ENCODE measurements at regions not wholly inside any gene's neighbourhood (a gene's known extent, or its start where the extent isn't known, plus 50 kb on each side); places are given as distances from the start of the nearest gene placed in this dataset.
"Not testable (repeated sequence)": the region's sequence is repeated elsewhere in the genome, so short reads cannot be mapped to it uniquely, and the experiment has no call there.

GRCh38 chr2:204367466-204367865 lies 177.8 kb upstream of the PARD3B start:
- no peak for DNase-seq

DNA sequence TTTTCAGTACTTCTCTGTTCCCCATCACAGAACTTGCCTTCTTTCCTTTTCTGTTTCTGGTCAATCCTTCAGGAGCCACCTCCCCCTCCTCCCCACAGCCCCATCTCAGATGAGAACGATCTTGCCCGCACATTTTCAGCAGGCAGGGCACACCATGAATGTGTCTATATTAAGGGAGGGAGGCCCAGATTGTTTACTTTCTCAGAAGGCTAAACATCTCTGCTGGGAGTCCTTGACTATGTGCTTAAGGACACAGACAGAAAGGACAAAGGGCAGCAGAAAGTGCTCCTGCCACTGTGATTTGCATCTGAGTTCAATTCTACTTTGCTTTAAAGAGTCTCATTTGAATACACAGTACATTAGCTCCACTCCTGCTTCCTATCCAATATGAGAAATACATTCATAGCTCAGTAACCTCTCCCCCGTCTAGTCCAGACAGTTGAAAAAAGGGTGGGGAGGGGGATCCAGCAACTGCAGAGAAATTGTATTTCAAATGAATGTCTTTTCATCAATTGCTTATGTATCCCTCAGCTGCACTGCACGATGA lies 175.0 kb upstream of the PARD3B start:
- DNase-seq = no peak

- no peak for DNase-seq
Measured at GRCh38 chr2:204373942-204374341, 171.3 kb upstream of the PARD3B start.

- no peak for DNase-seq
Measured at GRCh38 chr2:204380141-204380881, 165.0 kb upstream of the PARD3B start.

GRCh38 chr2:204386668-204387067 lies 158.6 kb upstream of the PARD3B start:
- no peak for DNase-seq

- DNase-seq = no peak
Measured at GRCh38 chr2:204389120-204389519, 156.2 kb upstream of the PARD3B start.

GRCh38 chr2:204389856-204390255 lies 155.4 kb upstream of the PARD3B start:
- no peak for DNase-seq

DNA sequence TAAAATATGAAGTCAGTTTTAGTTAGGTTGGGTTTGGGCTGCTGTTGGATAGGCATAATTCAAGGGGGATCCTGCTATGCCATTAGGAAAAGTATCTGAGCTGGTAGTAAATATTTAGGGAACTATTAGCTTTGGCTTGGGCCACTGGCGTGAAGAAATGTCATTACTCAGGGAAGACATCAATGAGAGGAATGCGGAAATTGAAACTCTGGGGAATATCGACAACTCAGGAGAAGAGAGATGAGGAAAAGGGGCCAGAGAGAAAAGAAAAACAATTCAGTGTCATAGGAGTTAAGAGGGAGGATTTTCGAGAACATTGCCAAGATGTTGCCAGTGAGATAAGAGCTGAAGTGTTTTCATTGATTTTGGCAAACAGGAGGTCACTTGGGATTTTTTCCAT lies 149.7 kb upstream of the PARD3B start:
- no peak for DNase-seq

DNA sequence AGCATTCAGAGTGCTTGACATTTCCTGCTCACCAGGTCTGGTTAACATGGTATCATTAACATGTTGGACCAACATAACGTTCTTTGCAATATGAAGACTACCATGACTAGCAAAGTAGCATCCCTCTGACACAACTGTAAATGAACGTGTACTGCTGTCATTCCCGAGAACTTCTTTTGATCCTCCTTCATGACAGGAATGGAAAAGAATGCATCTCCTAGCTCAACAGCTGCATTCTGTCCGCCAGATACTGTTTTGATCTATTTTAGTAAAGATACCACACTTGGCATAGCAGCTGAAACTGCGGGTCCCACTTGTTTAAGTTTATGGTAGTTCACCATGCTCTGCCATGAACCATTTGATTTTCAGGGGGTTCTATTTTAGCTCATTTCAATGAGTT lies 144.2 kb upstream of the PARD3B start:
- no peak for DNase-seq

DNA sequence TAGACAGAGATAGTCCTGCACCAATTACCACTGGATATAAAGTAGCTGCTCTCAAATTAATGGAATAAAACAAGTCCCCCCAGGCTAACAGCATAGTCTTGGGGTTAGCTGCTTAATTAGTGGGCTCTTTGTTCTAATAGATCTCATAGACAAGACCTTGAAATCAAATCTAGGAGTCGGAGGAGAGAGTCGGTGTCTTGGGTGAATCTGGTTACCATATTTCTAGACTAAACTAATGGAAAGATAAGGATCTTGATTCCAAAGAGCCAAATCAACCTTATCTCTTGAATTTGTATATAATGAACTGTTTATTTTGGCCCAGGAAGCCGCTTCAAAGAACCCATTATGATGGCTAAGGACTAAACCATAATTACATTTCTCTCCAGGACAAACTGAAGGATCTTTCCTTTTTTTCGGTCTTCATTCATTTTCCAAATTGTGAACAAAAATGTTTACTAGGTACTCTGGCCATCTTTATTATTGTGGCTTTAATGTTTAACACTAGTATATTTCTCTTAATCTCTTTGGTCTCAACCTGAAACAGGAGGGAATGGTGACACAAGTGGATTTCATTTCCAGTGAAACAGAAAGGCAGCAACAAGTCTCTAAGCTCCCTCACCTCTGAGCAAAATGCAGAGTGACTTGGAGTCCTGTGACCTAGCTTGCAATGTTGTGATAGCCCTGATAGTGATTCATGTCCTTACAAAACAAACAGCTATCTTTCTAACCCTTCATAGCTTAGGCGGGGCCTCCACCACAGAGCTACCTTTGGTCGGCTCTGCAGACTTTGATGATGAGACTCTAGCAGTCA lies 137.9 kb upstream of the PARD3B start:
- DNase-seq = no peak

- not testable (repeated sequence) for DNase-seq
Measured at GRCh38 chr2:204412782-204413181, 132.5 kb upstream of the PARD3B start.

DNA sequence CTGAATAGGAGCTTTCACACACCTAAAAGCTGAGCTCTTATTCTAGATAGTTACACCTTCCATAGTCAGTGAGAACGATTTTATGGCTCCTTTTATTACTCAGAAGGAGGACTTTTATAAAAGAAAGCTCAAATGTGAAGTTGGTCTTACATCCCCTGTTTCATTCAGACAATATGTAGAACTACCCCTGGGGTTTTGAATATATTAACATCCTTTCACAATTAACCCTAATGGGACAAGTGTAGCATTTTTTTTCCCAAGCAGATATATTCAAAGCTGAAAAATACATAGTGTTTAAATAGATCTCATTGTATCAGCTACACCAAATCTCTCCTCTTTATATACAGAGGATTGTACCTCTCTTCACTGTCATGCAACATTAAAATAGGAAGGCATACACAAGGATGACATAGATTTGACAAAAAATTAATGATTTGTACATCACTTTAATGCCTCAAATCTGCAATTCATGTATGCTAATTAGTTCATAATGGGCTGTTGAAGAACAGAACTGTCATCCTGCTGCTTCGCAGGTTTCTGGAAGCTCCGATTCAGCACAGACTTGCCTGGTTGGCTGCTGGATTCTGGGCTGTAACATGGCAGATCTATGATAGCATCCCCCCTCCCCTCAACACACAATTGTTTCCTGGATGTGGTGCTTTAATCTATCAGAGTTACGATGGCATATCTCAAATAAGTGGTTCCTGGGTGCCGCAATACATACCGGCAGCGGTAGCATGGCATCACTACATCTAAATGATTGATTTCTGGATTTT lies 129.7 kb upstream of the PARD3B start:
- DNase-seq = no peak

- no peak for DNase-seq
Measured at GRCh38 chr2:204416236-204416635, 129.0 kb upstream of the PARD3B start.

DNA sequence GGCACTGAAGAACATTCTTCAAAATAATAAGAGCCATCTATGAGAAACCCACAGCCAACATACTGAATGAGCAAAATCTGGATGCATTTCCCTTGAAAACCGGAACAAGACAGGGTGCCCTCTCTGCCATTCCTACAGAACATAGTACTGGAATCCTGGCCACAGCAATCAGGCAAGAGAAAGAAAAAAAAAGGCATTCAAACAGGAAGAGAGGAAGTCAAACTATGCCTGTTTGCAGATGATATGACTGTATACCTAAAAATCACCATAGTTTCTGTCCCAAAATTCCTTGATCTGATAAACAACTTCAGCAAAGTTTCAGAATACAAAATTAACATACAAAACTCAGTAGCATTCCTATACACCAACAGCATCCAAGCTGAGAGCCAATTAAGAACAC lies 119.5 kb upstream of the PARD3B start:
- DNase-seq = no peak

- DNase-seq = no peak
Measured at GRCh38 chr2:204428675-204429074, 116.6 kb upstream of the PARD3B start.

- no peak for DNase-seq
Measured at GRCh38 chr2:204431529-204431928, 113.7 kb upstream of the PARD3B start.

DNA sequence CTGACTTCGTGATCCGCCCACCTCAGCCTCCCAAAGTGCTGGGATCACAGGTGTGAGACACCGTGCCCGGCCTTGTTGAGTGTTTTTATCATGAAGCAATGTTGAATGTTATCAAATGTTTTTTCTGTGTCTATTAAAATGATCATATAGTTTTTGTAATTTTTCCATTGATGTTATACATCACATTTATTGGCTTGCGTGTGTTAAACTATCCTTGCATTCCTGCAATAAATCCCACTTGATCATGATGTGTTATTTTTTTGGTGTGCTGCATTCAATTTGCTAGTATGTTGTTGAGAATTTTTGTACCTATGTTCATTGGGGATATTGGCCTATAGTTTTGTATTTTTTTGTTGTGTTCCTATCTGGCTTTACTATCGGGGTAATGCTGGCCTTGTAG lies 113.1 kb upstream of the PARD3B start:
- DNase-seq = no peak

- no peak for DNase-seq
Measured at GRCh38 chr2:204434660-204435462, 110.4 kb upstream of the PARD3B start.

DNA sequence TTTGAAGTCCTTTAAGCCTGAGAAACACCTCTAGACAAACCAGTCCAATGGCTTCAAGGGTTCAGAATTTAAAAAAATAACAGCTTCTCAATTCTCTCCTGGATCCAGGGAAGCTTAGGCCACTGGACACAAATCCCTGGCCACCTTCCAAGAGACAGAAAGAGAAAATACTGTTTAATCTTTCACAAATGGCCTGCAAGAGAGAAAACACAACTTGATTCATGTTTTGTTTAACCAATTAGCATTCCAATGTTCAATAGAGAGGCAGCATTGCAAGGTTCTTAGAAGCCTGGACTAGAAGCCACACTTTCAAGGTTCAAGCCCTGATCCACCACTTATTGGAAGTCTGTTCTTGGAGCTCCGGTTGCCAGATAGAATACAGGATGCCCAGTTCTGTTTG lies 109.0 kb upstream of the PARD3B start:
- no peak for DNase-seq

- DNase-seq = no peak
Measured at GRCh38 chr2:204437408-204437807, 107.9 kb upstream of the PARD3B start.

- no peak for DNase-seq
Measured at GRCh38 chr2:204437815-204438756, 107.2 kb upstream of the PARD3B start.
